ENCODE measurements at regions not wholly inside any gene's neighbourhood (a gene's known extent, or its start where the extent isn't known, plus 50 kb on each side); places are given as distances from the start of the nearest gene placed in this dataset.

GRCh38 chr7:9264395-9264794 is 831.0 kb downstream of the NXPH1 start:
- no peak for DNase-seq
- Histone ChIP-seq H3K9me3 (ENCODE audit: severe bottlenecking) (no peaks in the 10 kb centered on the region), H3K4me3 (ENCODE audit: low read depth, low read length) (no peak overlapping the region), H3K36me3 (no peaks in the 10 kb centered on the region), H3K27me3 (ENCODE audit: insufficient read depth, low read depth, severe bottlenecking) (no peaks in the 10 kb centered on the region), H3K27ac (no peak overlapping the region)
- TF ChIP-seq CTCF (IDR thresholded peaks at IDR 0.05; ENCODE audit: low read depth, low read length), result no peak

GRCh38 chr7:9280088-9280487 is 846.7 kb downstream of the NXPH1 start:
- Histone ChIP-seq H3K9me3 (ENCODE audit: severe bottlenecking) (no peaks in the 10 kb centered on the region), H3K4me3 (ENCODE audit: low read depth, low read length) (no peak overlapping the region), H3K27ac (no peak overlapping the region), H3K36me3 (no peaks in the 10 kb centered on the region), H3K27me3 (ENCODE audit: insufficient read depth, low read depth, severe bottlenecking) (no peaks in the 10 kb centered on the region)
- TF ChIP-seq CTCF (IDR thresholded peaks at IDR 0.05; ENCODE audit: low read depth, low read length), result no peak
- no peak for DNase-seq

- H3K27ac ChIP-seq, result no peak overlapping the region
- H3K9me3 ChIP-seq (ENCODE audit: severe bottlenecking), result no peaks in the 10 kb centered on the region
- no peak overlapping the region for H3K4me3 ChIP-seq (ENCODE audit: low read depth, low read length)
- no peak for DNase-seq
- H3K27me3 ChIP-seq (ENCODE audit: insufficient read depth, low read depth, severe bottlenecking), result no peaks in the 10 kb centered on the region
- TF ChIP-seq CTCF (IDR thresholded peaks at IDR 0.05; ENCODE audit: low read depth, low read length), result no peak
- H3K36me3 ChIP-seq, result no peaks in the 10 kb centered on the region
Observed at GRCh38 chr7:9283246-9283645, 849.8 kb downstream of the NXPH1 start.

- Histone ChIP-seq H3K4me3 (ENCODE audit: low read depth, low read length) (no peak overlapping the region), H3K36me3 (no peaks in the 10 kb centered on the region), H3K27ac (no peak overlapping the region), H3K27me3 (ENCODE audit: insufficient read depth, low read depth, severe bottlenecking) (no peaks in the 10 kb centered on the region), H3K9me3 (ENCODE audit: severe bottlenecking) (no peaks in the 10 kb centered on the region)
- no peak for TF ChIP-seq CTCF (IDR thresholded peaks at IDR 0.05; ENCODE audit: low read depth, low read length)
- DNase-seq, result no peak
Observed at GRCh38 chr7:9302436-9302835, 869.0 kb downstream of the NXPH1 start.

GRCh38 chr7:9307131-9307530 is 873.7 kb downstream of the NXPH1 start:
- no peak for DNase-seq
- Histone ChIP-seq H3K9me3 (ENCODE audit: severe bottlenecking) (no peaks in the 10 kb centered on the region), H3K4me3 (ENCODE audit: low read depth, low read length) (no peak overlapping the region), H3K36me3 (no peaks in the 10 kb centered on the region), H3K27ac (no peak overlapping the region), H3K27me3 (ENCODE audit: insufficient read depth, low read depth, severe bottlenecking) (no peaks in the 10 kb centered on the region)
- no peak for TF ChIP-seq CTCF (IDR thresholded peaks at IDR 0.05; ENCODE audit: low read depth, low read length)

GRCh38 chr7:9324513-9324912 is 891.1 kb downstream of the NXPH1 start:
- no peak for TF ChIP-seq CTCF (IDR thresholded peaks at IDR 0.05; ENCODE audit: low read depth, low read length)
- Histone ChIP-seq H3K9me3 (ENCODE audit: severe bottlenecking) (no peaks in the 10 kb centered on the region), H3K27me3 (ENCODE audit: insufficient read depth, low read depth, severe bottlenecking) (no peaks in the 10 kb centered on the region), H3K4me3 (ENCODE audit: low read depth, low read length) (no peak overlapping the region), H3K36me3 (no peaks in the 10 kb centered on the region), H3K27ac (no peak overlapping the region)
- no peak for DNase-seq
